ENCODE measurements at regions not wholly inside any gene's neighbourhood (a gene's known extent, or its start where the extent isn't known, plus 50 kb on each side); places are given as distances from the start of the nearest gene placed in this dataset.

DNA sequence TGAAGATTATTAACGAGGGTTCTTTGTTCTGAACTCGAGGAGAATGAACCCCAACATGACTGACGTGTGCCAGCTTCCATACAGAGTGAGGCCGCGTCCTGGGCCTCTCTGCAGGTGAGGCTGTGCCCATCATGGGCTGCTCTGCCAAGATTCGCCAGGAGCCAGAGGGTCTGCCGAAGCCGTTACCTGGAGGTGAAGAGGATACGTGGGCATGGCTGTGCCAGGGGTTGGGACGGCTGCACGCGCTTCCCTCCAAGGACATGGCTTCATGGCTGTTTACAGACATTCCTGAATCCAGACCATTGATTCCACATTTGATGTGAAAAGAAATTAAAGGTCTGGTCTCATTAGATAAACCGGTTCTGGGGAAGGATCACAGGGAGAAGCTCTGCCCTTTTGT is 211.4 kb upstream of the SALL3 start:
- DNase-seq = no peak

GRCh38 chr18:78768656-78769501 is 210.7 kb upstream of the SALL3 start:
- DNase-seq = no peak

GRCh38 chr18:78769502-78770105 is 210.0 kb upstream of the SALL3 start:
- no peak for DNase-seq

- DNase-seq = no peak
Observed at GRCh38 chr18:78770139-78770822, 209.3 kb upstream of the SALL3 start.

DNA sequence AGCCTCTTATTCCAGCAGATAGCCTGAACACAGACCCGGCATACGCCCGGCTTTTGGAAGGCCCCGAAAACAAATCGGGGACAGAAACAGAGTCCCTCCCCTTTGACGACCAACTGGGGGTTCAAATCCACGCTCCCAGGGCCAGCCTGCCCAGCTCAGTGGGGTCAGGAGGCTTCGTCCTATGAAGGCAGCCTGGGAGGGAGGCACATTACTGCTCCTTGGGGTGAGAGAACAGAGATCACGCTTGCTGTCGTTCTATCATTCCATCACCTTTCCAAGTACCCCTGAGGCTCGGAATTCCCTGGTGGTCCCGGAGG is 208.8 kb upstream of the SALL3 start:
- no peak for DNase-seq

DNA sequence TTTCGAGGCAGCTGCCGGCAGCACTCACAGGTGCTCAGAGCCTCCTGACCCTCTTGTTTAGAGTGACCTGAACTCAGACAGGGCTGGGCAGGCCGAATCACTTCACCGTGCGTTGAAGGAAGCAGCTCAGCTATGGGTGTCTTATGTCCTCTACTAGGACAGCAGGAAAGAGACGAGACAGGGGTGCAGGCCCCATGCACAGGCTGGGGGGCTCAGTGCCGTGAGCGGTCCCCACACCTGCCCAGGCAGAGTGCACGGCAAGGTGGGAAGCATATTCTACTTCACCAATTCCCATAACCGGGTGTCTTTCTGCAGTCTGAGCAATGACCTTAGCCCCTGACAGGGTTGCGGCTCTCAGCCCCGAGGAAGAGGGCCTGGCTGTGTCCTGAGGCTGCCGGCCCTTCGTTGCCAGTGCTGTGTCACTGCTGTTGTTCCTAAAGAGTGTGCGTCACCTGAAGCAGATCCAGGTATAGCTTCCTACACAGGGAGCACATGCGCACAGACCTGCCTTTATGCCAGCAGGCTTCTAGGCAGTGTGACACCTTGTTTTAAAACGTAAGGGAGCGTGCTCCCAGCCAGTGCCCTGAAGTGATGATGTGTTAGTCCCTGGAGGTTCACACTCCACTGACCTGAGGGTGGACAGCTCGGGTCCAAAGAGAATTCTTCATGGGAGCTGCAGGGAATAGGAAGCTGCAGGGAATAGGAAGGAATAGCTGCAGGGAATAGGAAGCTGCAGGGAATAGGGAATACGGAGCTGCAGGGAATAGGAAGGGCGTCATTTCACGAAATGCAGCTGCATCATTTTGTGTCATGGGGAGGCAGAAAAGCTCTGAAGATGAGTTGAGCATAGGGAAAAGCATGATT is 207.9 kb upstream of the SALL3 start:
- DNase-seq = no peak

- DNase-seq = no peak
Observed at GRCh38 chr18:78772360-78773302, 207.0 kb upstream of the SALL3 start.

GRCh38 chr18:78773303-78773755 is 206.3 kb upstream of the SALL3 start:
- no peak for DNase-seq

DNA sequence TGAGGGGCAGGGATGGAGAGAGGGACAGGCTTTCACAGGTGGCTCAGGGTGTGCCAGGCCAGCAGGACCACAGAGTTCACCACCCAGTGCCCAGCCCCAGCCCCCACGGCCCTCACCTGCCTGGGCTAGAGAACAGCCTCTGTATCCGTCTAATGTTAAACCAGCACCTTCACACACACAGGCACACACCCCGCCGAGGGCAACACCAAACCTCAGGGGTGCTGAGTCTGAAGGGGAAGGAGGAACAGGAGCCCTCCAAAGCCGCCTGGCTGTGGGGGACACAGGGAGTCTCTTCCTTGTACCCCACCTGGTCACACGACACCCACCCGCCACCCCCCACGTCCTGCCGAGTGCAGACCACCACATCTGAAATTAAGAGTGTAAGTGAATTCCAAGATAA is 205.8 kb upstream of the SALL3 start:
- no peak for DNase-seq

GRCh38 chr18:78774741-78775141 is 204.9 kb upstream of the SALL3 start:
- no peak for DNase-seq

DNA sequence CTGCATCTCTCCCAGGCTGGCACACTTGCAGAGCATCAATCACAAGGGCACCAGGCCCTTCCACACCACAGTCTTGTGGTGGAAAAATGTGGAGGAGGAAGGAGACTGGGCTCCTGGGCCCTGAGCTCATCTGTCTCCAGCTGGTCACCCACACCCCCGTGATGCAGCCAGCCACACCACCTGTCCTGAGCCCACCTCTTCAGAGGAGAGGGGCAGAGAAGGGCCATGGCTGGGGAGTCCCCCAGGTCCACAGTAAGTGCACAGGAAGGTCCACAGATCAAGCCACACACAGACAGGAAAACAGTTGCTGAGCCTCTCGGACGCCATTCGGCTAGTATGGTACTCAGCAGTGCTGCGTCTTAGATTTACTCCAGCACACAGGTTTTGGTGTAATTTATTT is 203.5 kb upstream of the SALL3 start:
- no peak for DNase-seq

DNA sequence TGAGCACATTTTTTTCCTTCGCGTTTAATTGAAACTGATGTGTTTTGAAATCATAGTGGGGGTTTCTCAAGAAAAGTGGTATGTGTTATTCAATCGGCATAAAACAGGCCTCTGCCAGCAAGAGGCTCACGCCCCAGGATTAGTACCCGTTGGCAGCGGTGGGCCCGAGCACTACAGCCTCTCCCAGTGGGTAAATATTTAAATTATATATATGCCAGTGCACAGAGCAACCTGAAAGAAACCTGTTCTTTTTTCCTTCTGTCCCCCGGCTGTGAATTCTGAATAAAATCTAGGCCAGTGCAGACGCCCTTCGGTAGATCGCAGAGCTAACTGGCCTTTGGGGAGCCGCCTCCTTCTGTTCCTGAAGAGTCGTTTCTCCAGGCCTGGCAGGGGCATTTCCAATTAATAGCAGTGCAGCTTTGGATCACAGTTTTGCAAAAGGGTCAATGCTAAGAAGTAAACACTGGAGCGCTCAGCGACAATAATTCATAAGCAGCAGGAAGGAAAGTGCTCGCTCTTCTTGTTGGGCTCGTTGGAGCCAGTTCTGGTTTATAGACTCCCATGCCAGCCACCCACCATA is 202.8 kb upstream of the SALL3 start:
- no peak for DNase-seq

DNA sequence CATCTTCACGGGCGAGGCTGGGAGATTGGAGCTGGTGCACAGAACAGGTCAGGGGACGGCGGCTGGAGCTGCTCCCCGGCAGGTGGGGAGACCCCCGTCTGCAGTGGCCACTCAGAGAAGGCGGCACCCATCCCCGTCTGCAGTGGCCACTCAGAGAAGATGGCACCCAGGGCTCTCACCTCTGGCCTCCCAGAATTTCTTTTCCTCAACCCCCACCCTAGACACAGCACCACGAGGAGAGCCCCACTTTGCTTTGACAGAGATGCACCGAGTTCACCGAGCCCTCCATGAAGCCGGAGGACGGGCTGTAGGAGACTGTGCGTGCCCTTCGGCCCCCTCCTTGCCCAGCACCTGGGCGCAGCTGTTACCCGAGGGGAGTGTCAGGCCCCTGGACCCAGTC is 201.6 kb upstream of the SALL3 start:
- no peak for DNase-seq

DNA sequence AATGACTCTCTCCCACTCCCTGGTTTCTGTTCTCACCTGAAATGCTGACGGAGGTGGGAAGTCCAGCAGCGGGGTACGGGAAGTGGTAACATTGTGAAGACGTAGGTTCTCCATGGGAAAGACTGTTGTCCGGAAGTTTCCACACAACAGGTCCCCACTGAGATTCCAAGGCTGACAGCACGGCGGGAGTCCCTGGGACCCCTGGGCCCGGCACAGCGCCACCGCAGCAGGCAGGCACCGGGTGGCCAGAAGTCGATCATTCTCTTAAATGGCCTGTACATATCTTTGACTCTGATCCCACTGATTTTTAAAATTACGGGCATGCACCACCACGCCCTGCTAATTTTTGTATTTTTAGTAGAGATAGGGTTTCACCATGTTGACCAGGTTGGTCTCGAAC is 201.0 kb upstream of the SALL3 start:
- DNase-seq = no peak

GRCh38 chr18:78779996-78780718 is 199.5 kb upstream of the SALL3 start:
- no peak for DNase-seq

DNA sequence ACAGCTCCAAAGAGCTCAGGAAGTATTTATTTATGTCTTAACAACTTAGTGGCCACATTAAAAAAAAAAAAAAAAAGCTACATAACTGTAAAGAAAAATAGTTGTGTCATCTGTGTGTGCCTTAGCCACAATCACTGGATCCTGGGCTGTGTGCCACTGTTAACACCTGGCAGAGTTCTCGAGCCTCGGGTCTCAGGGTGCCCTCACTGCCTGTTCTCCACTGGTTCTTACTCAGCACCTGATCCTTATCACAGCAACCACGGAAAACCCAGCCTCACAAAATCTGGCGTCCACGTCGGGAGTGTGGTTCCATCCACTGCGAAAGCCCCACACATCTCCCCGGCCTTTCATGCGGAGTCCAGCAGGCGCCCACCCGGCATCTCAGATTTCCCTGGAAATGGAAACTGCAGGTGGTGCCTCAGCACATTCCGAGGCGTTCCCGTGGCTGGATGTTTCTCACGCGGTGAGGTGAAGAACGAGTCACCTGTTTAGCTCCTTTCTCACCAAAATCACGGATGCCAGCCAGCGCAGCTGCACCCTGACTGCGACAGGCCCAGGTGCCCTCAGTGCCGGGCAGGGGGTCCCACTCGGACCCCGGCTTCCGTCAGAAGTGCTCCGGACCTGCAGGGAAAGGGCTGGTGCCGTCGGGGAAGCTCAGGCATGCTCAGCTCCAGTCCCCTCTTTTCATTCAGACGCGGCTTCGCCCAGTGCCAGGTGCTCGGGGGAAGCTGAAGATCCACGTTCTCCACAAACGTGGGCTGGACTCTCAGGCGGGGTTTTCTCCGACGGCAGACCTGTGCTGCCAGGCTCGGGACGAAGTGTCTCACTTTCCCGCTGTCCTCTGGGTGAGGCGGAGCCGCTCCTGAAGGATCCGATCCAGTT is 198.7 kb upstream of the SALL3 start:
- no peak for DNase-seq

DNA sequence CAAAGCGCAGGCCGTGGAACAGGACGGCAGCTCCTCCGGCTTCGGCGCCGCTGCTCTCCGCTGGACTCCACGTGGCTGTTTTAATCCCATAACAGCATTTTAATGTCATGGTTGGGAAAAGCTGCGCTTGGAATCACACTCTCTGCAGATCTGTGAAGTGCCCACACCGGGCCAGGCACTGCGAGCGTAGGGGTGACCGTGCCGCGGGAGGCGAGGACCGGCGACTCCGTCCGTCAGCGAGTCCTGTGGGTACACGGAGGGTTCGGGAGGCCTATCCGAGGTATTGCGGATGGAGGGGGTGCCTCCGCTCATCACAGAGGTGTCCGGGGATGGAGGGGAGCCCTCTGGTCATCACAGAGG is 198.0 kb upstream of the SALL3 start:
- DNase-seq = no peak

DNA sequence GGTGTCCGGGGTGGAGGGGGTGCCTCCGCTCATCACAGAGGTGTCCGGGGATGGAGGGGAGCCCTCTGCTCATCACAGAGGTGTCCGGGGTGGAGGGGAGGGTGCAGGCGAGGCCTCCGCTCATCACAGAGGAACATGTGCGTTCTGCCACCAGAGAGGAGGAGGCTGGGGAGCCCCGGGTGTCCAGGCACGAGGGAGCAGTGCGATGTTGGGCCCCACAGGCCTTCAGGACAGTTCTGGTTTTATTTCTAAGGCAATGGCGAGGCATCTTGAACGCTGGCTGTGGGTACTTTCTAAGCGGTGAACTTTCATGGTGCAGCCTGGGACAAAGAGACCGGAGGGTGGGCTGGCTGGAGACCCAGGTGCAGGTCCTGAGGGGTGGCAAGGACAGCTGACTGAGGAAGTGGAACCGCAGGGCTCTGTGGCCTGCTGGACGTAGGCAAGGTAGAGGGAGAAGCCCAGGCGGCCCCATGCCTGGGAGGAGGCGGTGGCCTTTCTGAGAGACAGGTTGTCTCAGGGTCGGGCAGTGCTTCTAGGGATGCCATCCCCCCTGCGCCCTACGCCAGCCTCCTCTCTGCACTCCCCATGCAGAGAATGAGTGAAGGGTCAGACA is 196.6 kb upstream of the SALL3 start:
- no peak for DNase-seq

DNA sequence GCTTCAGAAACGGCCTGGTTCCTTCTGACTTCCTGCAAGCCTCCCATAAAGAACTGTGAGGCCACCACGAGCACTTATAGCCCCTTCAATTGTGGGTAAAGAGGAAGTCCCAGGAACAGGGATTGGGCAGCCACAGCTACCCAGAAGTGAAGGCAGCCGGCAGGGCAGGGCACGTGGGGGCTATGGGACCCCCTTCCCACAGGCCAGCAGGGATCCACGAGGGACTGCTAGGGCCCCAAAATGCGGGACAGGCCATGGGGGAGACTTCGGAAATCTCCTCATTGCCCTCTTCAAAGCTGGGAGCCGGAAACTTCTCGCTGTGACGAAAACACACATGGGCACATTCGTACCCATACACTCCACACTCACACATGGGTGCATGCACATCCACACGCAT is 196.1 kb upstream of the SALL3 start:
- DNase-seq = no peak

- no peak for DNase-seq
Observed at GRCh38 chr18:78784861-78785260, 194.8 kb upstream of the SALL3 start.
